ENCODE measurements at regions not wholly inside any gene's neighbourhood (a gene's known extent, or its start where the extent isn't known, plus 50 kb on each side); places are given as distances from the start of the nearest gene placed in this dataset.

- Histone ChIP-seq H3K27me3 (replicated peaks in 1 of 4; ENCODE audit: control insufficient read depth in 3 of 4, extremely low read depth in 1 of 4, insufficient read depth in 3 of 4, low read length in 3 of 4) (no peaks in the 10 kb centered on the region), H3K4ac (replicated peaks; ENCODE audit: insufficient read length, low read depth, low read length) (no peak overlapping the region), H3K27ac (ENCODE audit: low read depth, low read length) (no peak overlapping the region), H3K56ac (replicated peaks; ENCODE audit: insufficient read length, low read depth, low read length) (no peak overlapping the region), H2AFZ (ENCODE audit: low read length) (no peak overlapping the region), H3K36me3 (ENCODE audit: control insufficient read depth in 2 of 4, insufficient read depth in 4 of 4, low read length in 3 of 4) (no peaks in the 10 kb centered on the region), H2BK15ac (ENCODE audit: low read length) (no peak overlapping the region), H3K23me2 (ENCODE audit: low read depth, low read length) (no peaks in the 10 kb centered on the region), H4K20me1 (replicated peaks in 1 of 2; ENCODE audit: control insufficient read depth in 1 of 2, insufficient read depth in 2 of 2, low read length in 2 of 2) (no peaks in the 10 kb centered on the region), H2BK5ac (ENCODE audit: low read depth, low read length) (no peak overlapping the region), H4K91ac (replicated peaks; ENCODE audit: insufficient read length, low read length) (no peak overlapping the region), H3K14ac (ENCODE audit: insufficient read length) (no peak overlapping the region), H3K4me2 (ENCODE audit: insufficient read depth in 1 of 2, low read depth in 2 of 2, low read length in 2 of 2) (no peak overlapping the region), H2BK12ac (ENCODE audit: low read depth, low read length) (no peak overlapping the region), H3K18ac (ENCODE audit: extremely low read depth, low read length) (no peak overlapping the region), H2BK20ac (ENCODE audit: low read length) (no peak overlapping the region), H4K5ac (ENCODE audit: insufficient read length, low read depth, low read length) (no peak overlapping the region), H3K4me3 (ENCODE audit: extremely low read depth in 1 of 4, insufficient read depth in 2 of 4, low read depth in 3 of 4, low read length in 4 of 4) (no peak overlapping the region), H3K4me1 (replicated peaks in 1 of 4; ENCODE audit: control insufficient read depth in 3 of 4, insufficient read depth in 4 of 4, low read length in 3 of 4) (no peaks in the 10 kb centered on the region), H2BK120ac (replicated peaks; ENCODE audit: low read depth, low read length) (no peak overlapping the region), H3K79me2 (ENCODE audit: control insufficient read depth in 1 of 2, insufficient read depth in 2 of 2, low read length in 2 of 2) (no peaks in the 10 kb centered on the region), H3K9ac (replicated peaks in 1 of 4; ENCODE audit: extremely low read depth in 1 of 4, low read depth in 3 of 4, low read length in 3 of 4) (peak overlapping the region in 1 of 4 experiments; percentile 13; a peak in 1 of 7 replicates), H3K23ac (ENCODE audit: insufficient read length) (no peak overlapping the region), H2AK5ac (ENCODE audit: low read depth, low read length) (no peak overlapping the region), H4K8ac (ENCODE audit: extremely low read depth, insufficient read depth, low read length) (no peak overlapping the region), H3K9me3 (ENCODE audit: insufficient read depth in 2 of 2, low read depth in 1 of 2, low read length in 1 of 2) (no peaks in the 10 kb centered on the region), H3K79me1 (ENCODE audit: low read depth, low read length) (no peaks in the 10 kb centered on the region)
- ChIA-PET POLR2A (ENCODE audit: partially characterized antibody) (no interaction called here), CTCF (ENCODE audit: partially characterized antibody) (no interaction called here)
- DNase-seq (ENCODE audit: low read depth in 1 of 2, low spot score in 2 of 2) (no peak), FAIRE-seq (no peak)
- 86% methylated on average over 1 of the region's 1 CpG; no CpG with 5 or more reads in 1 of the 2 experiments for WGBS, 2 experiments (ENCODE audit: extremely low coverage in 1 of 2, insufficient coverage in 1 of 2, insufficient read length in 1 of 2, insufficient replicate concordance in 2 of 2, low coverage in 1 of 2, low lambda C conversion rate in 2 of 2, missing lambda C conversion rate in 1 of 2)
- TF ChIP-seq KDM5A (IDR thresholded peaks at IDR 0.05; ENCODE audit: low read length) (no peak), GTF2F1 (IDR thresholded peaks at IDR 0.05; ENCODE audit: borderline replicate concordance, low read depth, low read length) (no peak), HDAC6 (IDR thresholded peaks at IDR 0.05; ENCODE audit: low read depth, low read length) (no peak), TAF7 (optimal IDR thresholded peaks at IDR 0.05; ENCODE audit: borderline replicate concordance, low read depth, low read length) (no peak)
Measured at GRCh38 chr3:103511891-103512290, 1077.1 kb downstream of the ZPLD1 start.
